ENCODE measurements at regions not wholly inside any gene's neighbourhood (a gene's known extent, or its start where the extent isn't known, plus 50 kb on each side); places are given as distances from the start of the nearest gene placed in this dataset.

GRCh38 chr20:58005581-58006345 is 222.7 kb downstream of the ANKRD60 start:
- Mint-ChIP-seq H3K4me3 (no peak overlapping the region), H3K9me3 (no peaks in the 10 kb centered on the region), H3K27me3 (ENCODE audit: low read depth, poor library complexity) (peaks cover 27% of the 10 kb centered on the region), H3K36me3 (ENCODE audit: low read depth) (no peaks in the 10 kb centered on the region), H3K27ac (no peak overlapping the region), H3K4me1 (peaks cover 11% of the 10 kb centered on the region)
- DNase-seq = no peak
- TF ChIP-seq CTCF (IDR thresholded peaks at IDR 0.05) = no peak

- TF ChIP-seq CTCF (IDR thresholded peaks at IDR 0.05) = no peak
- no peaks in the 10 kb centered on the region for H3K9me3 Mint-ChIP-seq
These were observed 223.6 kb downstream of the ANKRD60 start for GRCh38 chr20:58004900-58005299.

GRCh38 chr20:58004146-58004545 is 224.3 kb downstream of the ANKRD60 start:
- Mint-ChIP-seq H3K4me3 (no peak overlapping the region), H3K4me1 (peaks cover 19% of the 10 kb centered on the region), H3K27me3 (ENCODE audit: low read depth, poor library complexity) (peaks cover 34% of the 10 kb centered on the region), H3K27ac (peak overlapping the region; percentile 45), H3K36me3 (ENCODE audit: low read depth) (no peaks in the 10 kb centered on the region), H3K9me3 (no peaks in the 10 kb centered on the region)
- no peak for TF ChIP-seq CTCF (IDR thresholded peaks at IDR 0.05)
- no peak for DNase-seq

More at GRCh38 chr20:58004900-58005299, 223.6 kb downstream of the ANKRD60 start:
- Mint-ChIP-seq H3K4me3 (no peak overlapping the region), H3K36me3 (ENCODE audit: low read depth) (no peaks in the 10 kb centered on the region), H3K27me3 (ENCODE audit: low read depth, poor library complexity) (peaks cover 27% of the 10 kb centered on the region), H3K27ac (no peak overlapping the region), H3K4me1 (peaks cover 12% of the 10 kb centered on the region)
- no peak for DNase-seq

- no peak for DNase-seq
- H3K4me1 Mint-ChIP-seq = peaks cover 19% of the 10 kb centered on the region
- TF ChIP-seq CTCF (IDR thresholded peaks at IDR 0.05) = no peak
- H3K36me3 Mint-ChIP-seq (ENCODE audit: low read depth) = no peaks in the 10 kb centered on the region
- no peak overlapping the region for H3K27ac Mint-ChIP-seq
- H3K27me3 Mint-ChIP-seq (ENCODE audit: low read depth, poor library complexity) = peaks cover 36% of the 10 kb centered on the region
- H3K4me3 Mint-ChIP-seq = no peak overlapping the region
- no peaks in the 10 kb centered on the region for H3K9me3 Mint-ChIP-seq
These were observed 224.9 kb downstream of the ANKRD60 start for GRCh38 chr20:58003525-58003924.

- TF ChIP-seq CTCF (IDR thresholded peaks at IDR 0.05) = no peak
- Mint-ChIP-seq H3K4me1 (peaks cover 19% of the 10 kb centered on the region), H3K4me3 (no peak overlapping the region), H3K36me3 (ENCODE audit: low read depth) (no peaks in the 10 kb centered on the region), H3K27ac (no peak overlapping the region), H3K9me3 (no peaks in the 10 kb centered on the region), H3K27me3 (ENCODE audit: low read depth, poor library complexity) (peaks cover 37% of the 10 kb centered on the region)
- DNase-seq = no peak
These were observed 225.6 kb downstream of the ANKRD60 start for GRCh38 chr20:58002901-58003300.

GRCh38 chr20:58001946-58002345 is 226.5 kb downstream of the ANKRD60 start:
- H3K27me3 Mint-ChIP-seq (ENCODE audit: low read depth, poor library complexity) = peaks cover 43% of the 10 kb centered on the region
- no peaks in the 10 kb centered on the region for H3K36me3 Mint-ChIP-seq (ENCODE audit: low read depth)
- TF ChIP-seq CTCF (IDR thresholded peaks at IDR 0.05) = no peak
- DNase-seq = no peak
- H3K4me3 Mint-ChIP-seq = no peak overlapping the region
- no peaks in the 10 kb centered on the region for H3K9me3 Mint-ChIP-seq
- peaks cover 19% of the 10 kb centered on the region for H3K4me1 Mint-ChIP-seq
- peak overlapping the region; percentile 72 for H3K27ac Mint-ChIP-seq
